Activated CD4-positive, alpha-beta T cell treated with anti-CD3 and anti-CD28 coated beads, Interleukin-2, amount 50 U/mL, for 24 hours (primary cell): ENCODE measurements at regions not wholly inside any gene's neighbourhood (a gene's known extent, or its start where the extent isn't known, plus 50 kb on each side); places are given as distances from the start of the nearest gene placed in this dataset.

Experiments
- DNase-seq, 2 donors: peaks; one replicate each; pipeline ENCODE4 v3.0.0-alpha.2; 2020; ENCODE audit warnings: low read depth in 1 of 2, low spot score in 1 of 2

- DNase-seq = no peak
Observed at GRCh38 chr1:30258876-30259275, 464.5 kb downstream of the MATN1 start.

- DNase-seq = no peak
Observed at GRCh38 chr1:30258471-30258870, 464.9 kb downstream of the MATN1 start.

DNA sequence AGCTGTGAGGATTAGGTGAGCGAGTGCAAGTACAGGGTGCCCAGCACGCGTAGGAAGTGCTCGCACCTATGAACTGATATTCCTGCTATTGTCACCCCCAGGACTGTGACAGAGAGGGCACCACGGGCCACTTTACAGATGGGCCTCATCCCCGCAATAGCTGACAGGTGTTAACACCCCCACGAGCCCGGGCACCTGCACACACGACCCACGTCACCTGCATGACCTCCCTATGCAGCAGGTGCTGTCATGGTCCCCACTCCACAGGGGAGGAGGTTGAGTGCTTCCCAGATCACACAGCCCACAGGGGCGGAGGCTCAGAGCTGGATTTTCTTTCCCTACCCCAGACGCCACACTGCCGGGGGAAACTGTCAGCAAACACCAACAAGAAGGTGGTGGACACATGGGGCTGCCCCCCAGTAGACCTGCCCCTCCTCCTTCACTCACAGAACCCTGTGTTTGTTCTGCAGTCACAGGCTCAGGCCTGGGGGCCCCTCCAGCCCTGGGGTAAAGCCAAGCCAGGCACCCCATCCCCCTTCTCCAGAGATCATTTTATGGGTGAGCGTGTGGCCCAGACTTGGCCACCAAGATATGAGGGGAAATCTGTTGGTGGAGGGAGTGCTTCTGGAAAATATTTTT is 465.5 kb downstream of the MATN1 start:
- no peak for DNase-seq

DNA sequence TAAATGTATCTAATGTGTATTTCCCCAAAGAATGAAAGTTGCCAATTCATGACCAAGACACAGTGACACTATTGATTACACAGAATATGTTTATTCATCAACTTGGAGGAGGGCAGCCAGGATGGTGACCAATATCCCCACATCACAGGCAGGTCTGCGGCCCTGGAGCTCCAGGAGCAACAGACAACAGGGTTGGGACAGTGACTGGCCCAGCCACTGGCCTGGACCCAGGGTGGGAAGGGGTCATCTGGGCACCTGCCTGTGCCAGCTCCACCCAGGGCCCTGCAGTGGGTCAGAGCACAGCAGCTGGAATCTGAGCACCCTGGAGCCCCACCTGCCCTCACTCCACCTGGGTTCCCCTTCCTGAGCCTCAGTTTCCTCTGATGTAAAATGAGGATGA is 466.1 kb downstream of the MATN1 start:
- DNase-seq = no peak

DNA sequence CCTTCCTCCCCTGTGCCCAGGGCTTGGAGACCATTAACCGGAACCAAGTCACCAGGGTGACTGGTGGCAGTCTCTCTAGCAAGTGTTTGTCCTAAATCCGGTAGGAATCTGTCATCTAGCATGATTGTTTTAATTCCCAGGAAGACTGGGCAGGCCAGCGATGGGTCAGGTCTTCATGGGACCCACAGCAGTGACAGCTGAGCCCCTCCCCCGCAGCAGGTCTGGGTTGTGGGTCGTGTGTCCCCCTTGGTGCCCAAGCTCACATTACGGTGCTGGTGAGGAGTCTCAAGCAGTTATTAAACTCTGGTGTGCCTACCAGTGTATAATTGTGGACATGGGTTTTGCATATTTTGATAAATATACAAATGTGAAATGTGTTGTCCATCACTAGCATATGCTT is 466.5 kb downstream of the MATN1 start:
- DNase-seq = no peak

GRCh38 chr1:30255111-30255724 is 468.2 kb downstream of the MATN1 start:
- no peak for DNase-seq

DNA sequence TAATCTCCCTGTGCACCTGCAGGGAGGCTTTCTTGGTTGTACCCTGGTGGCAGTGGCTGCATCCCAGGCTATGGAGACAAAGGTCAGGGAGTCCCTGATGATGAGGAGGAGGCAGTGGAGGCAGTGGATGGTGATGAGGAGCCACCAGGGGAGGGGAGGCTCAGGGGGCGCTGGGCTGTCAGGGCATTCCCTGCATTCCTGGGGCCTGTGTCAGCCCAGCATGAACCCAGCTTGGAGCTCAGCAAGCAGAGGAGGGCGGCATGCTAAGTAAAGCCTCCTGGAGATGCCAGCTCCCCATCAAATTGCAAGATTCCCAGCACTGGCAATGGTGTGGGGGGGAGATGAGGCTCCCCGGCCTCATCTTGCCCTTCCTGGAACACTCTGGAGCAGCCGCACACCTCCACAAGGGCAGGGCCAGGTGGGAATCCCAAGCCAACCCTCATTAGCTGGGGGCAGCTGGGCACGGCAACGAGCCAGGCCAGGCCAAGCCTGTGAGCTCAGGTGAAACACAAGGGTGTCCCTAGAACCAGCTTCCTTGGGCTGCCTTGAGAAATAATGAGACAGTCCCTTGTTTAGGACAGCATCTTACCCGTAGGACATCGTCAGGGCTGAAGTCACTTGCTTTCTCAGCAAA is 469.5 kb downstream of the MATN1 start:
- DNase-seq = no peak

GRCh38 chr1:30253361-30253760 is 470.0 kb downstream of the MATN1 start:
- DNase-seq = no peak

- DNase-seq = no peak
Observed at GRCh38 chr1:30250984-30251850, 472.2 kb downstream of the MATN1 start.

DNA sequence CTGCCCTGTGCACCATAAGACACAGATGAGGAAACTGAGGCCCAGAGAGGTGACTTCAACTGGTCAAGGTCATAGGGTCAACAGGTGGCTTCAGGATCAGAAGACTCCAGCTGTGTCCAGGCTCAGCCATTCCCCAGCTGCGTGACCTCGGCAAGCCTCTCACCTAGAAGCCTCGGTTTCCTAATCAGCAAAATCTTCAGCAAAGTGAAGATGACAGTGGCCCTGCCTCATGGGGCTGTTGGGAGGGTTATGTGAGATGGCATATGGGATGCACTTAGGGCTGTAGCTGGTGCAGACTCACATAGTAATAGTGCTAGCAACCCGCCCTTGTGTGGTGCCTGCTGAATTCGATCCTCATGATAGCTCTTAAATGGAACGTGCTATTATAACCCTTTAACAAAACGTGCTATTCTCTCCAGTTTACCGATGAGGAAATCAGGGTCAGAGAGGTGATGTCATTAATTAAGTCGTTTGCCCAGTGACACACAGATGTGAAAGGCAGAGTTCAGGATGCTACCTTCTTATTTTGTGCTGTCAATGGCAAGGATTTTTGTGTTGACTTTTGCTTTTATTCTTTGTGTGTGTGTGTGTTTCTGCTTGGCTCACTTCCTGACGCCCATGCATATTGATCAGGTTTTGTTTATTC is 472.9 kb downstream of the MATN1 start:
- no peak for DNase-seq

- DNase-seq = no peak
Observed at GRCh38 chr1:30249446-30250337, 473.7 kb downstream of the MATN1 start.

GRCh38 chr1:30248774-30249173 is 474.6 kb downstream of the MATN1 start:
- DNase-seq = no peak

DNA sequence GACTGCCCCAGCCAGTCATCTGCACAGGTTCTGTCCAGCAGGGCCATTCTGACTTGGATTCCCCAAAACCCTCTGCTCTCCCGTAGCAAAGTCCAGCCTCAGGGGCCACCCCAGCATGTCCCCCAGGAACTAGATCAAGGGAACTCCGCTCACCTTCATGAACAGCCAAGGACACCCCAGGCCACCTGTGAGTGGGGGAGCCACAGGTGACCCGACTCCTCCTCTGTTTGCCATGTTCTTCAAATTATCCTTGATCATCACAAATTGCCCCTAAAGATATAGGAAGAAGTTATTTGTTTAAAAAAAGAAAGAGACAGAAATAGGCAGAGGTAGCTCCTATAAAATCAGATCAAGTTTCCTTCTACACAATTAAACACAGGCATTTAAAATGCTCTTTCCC is 475.0 kb downstream of the MATN1 start:
- no peak for DNase-seq

DNA sequence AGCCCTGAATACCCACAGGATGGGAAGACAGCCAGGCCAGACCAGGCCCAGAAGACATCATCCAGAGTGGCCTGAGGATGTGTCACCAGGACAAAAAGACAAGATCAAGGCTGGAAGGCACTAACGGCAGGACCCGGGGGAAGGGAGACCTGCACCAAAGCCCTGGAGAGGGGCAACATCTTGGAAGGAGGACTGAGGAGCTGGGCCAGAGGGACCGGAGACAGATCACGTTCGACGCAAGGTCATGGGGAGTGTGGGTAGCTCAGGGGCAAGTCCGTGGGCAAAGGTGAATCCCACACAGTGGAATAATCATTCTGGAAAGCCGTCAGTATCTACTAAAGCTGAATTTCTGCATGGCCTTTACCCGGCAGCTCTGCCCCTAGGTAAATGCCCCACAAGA is 478.6 kb downstream of the MATN1 start:
- no peak for DNase-seq

DNA sequence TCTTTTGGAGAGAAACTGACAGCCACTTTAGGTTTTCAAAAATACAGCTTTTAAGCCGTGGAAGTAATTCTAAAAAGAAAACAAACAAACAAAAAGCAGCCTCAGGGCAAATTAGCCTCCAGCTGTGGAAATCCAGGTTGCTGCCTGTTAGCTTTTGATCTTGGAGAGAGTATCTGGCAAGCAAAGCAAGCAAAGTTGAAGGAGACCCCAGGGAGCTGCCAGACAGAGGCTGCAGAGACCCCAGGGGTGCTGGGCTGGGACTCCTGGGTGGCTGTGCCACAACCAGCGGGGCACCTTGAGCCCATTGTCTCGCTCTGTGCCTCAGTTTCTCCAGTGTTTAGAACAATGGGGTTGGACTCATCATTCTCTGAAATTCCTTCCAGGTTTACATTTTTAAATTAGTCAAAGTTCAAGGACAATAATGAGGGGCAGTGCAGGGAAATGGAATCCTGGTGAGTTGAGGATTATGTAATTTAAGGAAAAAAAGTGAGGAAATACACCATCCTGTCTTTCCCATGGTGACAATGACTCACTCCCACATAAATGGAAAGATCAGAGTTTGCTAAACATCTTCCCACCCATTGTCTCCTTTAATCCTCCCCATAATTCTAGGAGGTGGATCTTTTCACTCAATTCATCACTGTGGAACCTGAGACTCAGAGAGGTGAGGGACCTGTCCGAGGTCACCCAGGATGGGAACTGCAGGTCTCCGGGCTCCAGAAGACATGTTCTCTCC is 480.5 kb downstream of the MATN1 start:
- DNase-seq = no peak

- DNase-seq = no peak
Observed at GRCh38 chr1:30242168-30242567, 481.2 kb downstream of the MATN1 start.

DNA sequence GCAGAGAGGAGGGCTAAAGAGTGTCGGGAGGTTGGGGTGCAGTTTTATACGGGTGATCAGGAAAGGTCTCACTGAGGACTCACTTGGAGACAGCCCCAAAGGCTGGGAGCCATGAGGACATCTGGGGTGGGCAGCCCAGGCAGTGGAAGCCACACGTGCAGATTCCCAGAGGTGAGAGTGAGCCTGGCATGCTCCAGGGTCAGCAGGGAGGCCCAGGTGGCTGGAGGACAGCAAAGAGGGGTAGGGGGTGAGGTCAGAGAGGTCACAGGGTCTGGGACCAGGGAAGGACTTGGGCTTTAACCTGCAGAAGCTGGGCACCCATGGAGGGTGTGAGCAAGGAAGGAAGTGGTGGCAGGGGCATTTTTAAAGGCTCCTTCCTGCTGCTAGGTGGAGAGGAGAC is 481.7 kb downstream of the MATN1 start:
- DNase-seq = no peak

- no peak for DNase-seq
Observed at GRCh38 chr1:30234091-30234490, 489.3 kb downstream of the MATN1 start.

DNA sequence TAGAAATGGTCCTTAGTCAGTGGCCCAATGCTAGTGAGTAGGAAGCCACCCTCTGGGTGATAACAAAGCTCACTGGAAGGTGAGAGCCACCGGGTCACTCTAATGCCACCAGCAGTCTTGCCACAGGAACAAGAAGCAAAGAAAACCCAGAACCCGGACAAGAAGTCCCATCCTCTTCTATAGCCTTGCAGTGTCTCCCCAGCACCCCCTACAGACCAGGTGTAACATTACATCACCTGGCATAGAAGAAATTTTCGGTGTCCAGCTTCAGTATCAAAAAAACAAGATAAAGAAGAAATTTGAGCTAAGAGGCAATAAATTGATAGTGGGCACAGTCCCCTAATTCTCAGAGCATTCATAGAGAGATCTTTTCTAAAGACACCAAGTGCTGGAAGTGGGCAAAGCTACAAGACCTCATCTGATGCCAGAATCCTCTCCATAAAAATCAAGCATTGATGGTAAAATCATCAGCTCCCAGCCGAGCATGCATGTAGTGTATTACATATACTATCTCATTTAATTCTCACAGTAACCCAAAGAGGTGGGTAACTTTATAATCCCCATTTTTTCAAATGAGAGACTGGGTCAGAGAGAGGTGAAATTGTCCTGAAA is 491.0 kb downstream of the MATN1 start:
- DNase-seq = no peak
